ENCODE measurements at regions not wholly inside any gene's neighbourhood (a gene's known extent, or its start where the extent isn't known, plus 50 kb on each side); places are given as distances from the start of the nearest gene placed in this dataset.

DNA sequence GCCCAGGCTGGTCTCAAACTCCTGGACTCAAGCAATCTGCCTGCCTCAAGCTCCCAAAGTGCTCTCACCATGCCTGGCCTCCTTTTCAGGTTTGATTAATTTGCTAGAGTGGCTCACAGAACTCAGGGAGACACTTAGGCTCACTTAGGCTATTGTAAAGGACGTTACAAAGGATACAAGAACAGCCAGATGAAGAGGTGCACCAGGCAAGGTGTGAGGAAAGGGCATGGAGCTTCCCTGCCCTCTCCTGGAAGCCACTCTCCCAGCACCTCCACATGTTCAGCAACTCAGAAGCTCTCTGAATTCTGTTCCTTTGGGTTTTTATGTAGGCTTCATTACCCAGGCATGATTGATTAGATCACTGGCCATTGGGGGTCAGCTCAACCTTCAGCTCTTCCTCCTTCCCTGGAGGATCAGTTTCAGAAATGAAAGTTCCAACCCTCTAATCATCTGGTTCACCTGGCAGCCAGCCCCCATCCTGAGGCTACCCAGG lies 78.7 kb upstream of the RGPD5 start:
- TF ChIP-seq POLR2A (IDR thresholded peaks at IDR 0.05): no peak
- TF ChIP-seq, protein P1, sequence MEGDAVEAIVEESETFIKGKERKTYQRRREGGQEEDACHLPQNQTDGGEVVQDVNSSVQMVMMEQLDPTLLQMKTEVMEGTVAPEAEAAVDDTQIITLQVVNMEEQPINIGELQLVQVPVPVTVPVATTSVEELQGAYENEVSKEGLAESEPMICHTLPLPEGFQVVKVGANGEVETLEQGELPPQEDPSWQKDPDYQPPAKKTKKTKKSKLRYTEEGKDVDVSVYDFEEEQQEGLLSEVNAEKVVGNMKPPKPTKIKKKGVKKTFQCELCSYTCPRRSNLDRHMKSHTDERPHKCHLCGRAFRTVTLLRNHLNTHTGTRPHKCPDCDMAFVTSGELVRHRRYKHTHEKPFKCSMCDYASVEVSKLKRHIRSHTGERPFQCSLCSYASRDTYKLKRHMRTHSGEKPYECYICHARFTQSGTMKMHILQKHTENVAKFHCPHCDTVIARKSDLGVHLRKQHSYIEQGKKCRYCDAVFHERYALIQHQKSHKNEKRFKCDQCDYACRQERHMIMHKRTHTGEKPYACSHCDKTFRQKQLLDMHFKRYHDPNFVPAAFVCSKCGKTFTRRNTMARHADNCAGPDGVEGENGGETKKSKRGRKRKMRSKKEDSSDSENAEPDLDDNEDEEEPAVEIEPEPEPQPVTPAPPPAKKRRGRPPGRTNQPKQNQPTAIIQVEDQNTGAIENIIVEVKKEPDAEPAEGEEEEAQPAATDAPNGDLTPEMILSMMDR (IDR thresholded peaks at IDR 0.05): peak in 3 of 4 experiments; percentile 20 to 65 (median 61)

Data from prostate gland (tissue), 2 donors.